ENCODE measurements at regions not wholly inside any gene's neighbourhood (a gene's known extent, or its start where the extent isn't known, plus 50 kb on each side); places are given as distances from the start of the nearest gene placed in this dataset.

DNA sequence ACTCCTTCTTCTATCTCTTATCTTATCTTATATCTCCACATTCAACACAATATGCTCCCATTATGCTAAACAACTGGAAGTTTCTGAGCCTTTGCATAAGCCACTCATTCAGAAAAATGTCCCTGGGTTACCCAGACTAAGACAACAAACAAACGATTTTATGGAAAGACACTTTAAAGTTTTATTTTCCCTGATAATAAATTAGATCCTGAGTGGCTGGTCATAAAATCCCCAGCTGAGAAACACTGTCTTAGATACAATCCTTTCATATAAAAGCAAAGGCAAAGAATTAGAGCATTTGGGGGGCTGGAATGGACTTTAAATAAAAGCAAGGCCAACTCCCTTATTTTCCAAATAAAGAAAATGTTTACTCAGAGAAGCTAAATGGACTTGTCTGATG is 322.3 kb downstream of the GBE1 start:
- no peak for DNase-seq (ENCODE audit: low read depth)
- no peak overlapping the region for H3K4me3 ChIP-seq (ENCODE audit: low read depth, low read length)
- TF ChIP-seq, protein P1, sequence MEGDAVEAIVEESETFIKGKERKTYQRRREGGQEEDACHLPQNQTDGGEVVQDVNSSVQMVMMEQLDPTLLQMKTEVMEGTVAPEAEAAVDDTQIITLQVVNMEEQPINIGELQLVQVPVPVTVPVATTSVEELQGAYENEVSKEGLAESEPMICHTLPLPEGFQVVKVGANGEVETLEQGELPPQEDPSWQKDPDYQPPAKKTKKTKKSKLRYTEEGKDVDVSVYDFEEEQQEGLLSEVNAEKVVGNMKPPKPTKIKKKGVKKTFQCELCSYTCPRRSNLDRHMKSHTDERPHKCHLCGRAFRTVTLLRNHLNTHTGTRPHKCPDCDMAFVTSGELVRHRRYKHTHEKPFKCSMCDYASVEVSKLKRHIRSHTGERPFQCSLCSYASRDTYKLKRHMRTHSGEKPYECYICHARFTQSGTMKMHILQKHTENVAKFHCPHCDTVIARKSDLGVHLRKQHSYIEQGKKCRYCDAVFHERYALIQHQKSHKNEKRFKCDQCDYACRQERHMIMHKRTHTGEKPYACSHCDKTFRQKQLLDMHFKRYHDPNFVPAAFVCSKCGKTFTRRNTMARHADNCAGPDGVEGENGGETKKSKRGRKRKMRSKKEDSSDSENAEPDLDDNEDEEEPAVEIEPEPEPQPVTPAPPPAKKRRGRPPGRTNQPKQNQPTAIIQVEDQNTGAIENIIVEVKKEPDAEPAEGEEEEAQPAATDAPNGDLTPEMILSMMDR (IDR thresholded peaks at IDR 0.05; ENCODE audit: insufficient read depth, low read length) = no peak

DNA sequence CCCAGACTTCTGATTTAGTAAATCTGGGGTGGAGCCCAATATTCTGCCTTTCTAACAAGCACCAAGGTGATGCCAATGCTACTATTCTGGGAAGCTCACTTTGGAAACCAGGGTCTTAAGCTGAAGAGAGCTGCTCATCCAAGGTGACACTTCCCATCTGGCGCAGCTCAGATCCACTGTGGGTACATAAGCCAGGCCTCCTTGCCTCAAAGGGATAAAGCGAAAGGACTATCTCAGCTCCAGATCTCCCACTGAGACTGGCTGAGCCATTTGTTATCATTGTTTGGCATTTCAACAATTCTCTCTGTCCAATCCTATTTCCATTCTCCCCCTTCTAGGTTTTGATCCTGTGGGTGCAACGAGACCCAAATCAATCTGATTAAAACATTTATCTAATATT is 323.8 kb downstream of the GBE1 start:
- DNase-seq (ENCODE audit: low read depth) = no peak
- H3K4me3 ChIP-seq (ENCODE audit: low read depth, low read length) = no peak overlapping the region
- TF ChIP-seq, protein P1 (IDR thresholded peaks at IDR 0.05; ENCODE audit: insufficient read depth, low read length) = no peak

DNA sequence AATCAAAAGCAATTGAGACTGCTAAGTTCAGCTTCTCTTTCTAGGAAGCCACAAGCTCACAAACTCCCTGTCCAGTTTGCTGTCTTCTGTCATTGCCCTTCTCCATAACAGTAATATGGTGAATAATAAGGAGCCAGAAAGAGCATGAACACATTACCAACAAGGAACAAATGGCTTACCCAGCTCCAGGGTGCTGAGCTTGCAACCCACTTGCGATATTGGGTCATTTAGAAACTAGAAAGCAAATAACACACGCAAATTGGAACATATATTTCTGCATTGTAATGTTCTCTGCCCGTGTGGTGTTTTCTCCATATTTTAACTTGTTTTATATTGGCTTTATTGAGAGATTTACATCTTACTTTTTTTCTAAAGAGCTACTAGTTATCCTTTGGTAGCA is 325.3 kb downstream of the GBE1 start:
- H3K4me3 ChIP-seq (ENCODE audit: low read depth, low read length) = no peak overlapping the region
- TF ChIP-seq, protein P1 (IDR thresholded peaks at IDR 0.05; ENCODE audit: insufficient read depth, low read length) = no peak
- DNase-seq (ENCODE audit: low read depth) = no peak

DNA sequence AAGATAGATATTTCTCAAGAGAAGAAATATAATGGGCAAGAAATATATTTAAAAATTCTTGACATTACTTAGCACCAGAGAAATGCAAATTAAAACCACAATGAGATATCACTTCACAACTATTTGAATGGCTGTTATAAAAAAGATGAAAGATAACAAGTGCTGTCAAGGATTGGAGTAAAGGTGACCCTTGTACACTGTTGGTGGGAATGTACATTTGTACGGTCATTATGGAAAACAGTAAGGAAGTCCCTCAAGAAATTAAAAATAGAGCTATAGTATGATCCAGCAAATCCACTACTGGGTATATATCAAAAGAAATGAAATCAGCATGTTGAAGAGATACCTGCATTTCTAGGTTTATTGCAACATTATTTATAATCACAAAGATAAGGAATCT is 326.4 kb downstream of the GBE1 start:
- peak; percentile 33 for DNase-seq (ENCODE audit: low read depth)
- TF ChIP-seq, protein P1 (IDR thresholded peaks at IDR 0.05; ENCODE audit: insufficient read depth, low read length) = no peak
- H3K4me3 ChIP-seq (ENCODE audit: low read depth, low read length) = no peak overlapping the region

DNA sequence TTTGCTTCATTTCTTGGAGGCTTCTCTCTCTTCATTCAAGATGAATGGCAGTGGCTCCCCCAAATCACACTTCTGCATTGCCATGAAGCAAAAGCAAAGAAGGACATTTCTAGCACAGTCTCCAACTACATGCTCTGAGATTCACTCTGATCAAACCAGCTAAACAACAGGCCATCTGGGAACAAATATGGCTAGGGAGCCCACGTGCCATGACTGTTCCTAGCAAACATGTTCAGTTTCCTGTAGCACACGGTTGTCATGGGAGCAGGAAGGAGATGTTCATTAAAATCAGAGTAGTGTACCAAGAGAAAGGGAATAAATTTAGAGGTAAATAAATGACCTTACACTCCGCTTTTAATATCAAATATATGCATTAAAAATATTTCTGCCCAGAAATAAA is 327.3 kb downstream of the GBE1 start:
- no peak for DNase-seq (ENCODE audit: low read depth)
- H3K4me3 ChIP-seq (ENCODE audit: low read depth, low read length) = no peak overlapping the region
- TF ChIP-seq, protein P1 (IDR thresholded peaks at IDR 0.05; ENCODE audit: insufficient read depth, low read length) = no peak

DNA sequence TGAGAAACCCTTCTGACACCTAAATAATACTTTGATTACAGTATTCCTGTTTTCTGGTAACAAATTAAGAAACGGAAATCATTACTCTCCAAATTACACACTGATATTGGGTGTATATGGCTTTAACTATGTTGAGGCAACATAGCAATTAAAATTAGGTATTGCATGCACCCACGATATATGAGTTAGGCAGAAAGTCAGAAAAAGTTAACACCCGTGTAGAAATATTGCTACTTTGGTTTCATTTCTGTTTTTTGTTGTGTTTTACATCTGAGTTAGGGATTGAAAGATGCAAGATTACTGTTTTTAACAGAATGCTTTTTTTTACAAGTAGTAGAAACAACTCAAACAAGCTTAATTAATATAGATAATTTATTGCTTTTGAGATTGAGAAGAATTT is 327.8 kb downstream of the GBE1 start:
- TF ChIP-seq, protein P1 (IDR thresholded peaks at IDR 0.05; ENCODE audit: insufficient read depth, low read length) = no peak
- no peak for DNase-seq (ENCODE audit: low read depth)
- H3K4me3 ChIP-seq (ENCODE audit: low read depth, low read length) = no peak overlapping the region

DNA sequence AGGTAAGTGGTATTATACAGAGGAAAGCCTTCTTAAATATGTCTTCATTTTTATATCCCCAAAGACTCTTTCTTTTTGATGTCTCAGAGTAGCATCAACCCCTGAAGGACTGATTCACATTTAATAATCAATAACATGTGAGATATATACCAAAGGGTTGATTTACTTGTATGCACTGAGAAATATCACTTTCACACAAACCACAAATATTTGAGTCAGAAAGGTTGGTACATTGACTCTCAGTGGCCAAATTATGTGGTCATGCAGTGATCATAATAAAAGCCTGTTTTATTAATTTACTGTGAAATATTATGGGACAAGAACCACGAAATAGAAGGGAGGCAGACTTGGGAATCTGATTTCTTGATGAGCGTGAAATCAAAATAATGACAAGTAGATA is 329.0 kb downstream of the GBE1 start:
- DNase-seq (ENCODE audit: low read depth) = no peak
- H3K4me3 ChIP-seq (ENCODE audit: low read depth, low read length) = no peak overlapping the region
- TF ChIP-seq, protein P1 (IDR thresholded peaks at IDR 0.05; ENCODE audit: insufficient read depth, low read length) = no peak
